ENCODE measurements at regions not wholly inside any gene's neighbourhood (a gene's known extent, or its start where the extent isn't known, plus 50 kb on each side); places are given as distances from the start of the nearest gene placed in this dataset.

- H3K27me3 Mint-ChIP-seq: no peaks in the 10 kb centered on the region
- no peak overlapping the region for H3K4me3 Mint-ChIP-seq
- H3K9me3 Mint-ChIP-seq: peaks cover 2 to 38% (median 17%) of the 10 kb centered on the region in 8 donors
- no peak overlapping the region for H3K27ac Mint-ChIP-seq
- no peaks in the 10 kb centered on the region for H3K36me3 ChIP-seq (ENCODE audit: insufficient read depth, low read length)
- CTCF ChIA-PET (ENCODE audit: partially characterized antibody): no interaction called here
- intact Hi-C loops (cut with micrococcal nuclease): no loop called here
- DNase-seq: no peak
- no peaks in the 10 kb centered on the region for H3K36me3 Mint-ChIP-seq
- POLR2A ChIA-PET (ENCODE audit: partially characterized antibody): no interaction called here
- no peaks in the 10 kb centered on the region for H3K27me3 ChIP-seq (ENCODE audit: insufficient read depth, low read length)
- no peak overlapping the region for H3K27ac ChIP-seq (ENCODE audit: low read depth, low read length)
- no peaks in the 10 kb centered on the region for H3K9me3 ChIP-seq (ENCODE audit: control insufficient read depth in 1 of 2, low read length in 2 of 2)
- H3K4me1 ChIP-seq (ENCODE audit: insufficient read depth, low read length): no peaks in the 10 kb centered on the region
- H3K4me1 Mint-ChIP-seq: no peaks in the 10 kb centered on the region
- no peak overlapping the region for H3K4me3 ChIP-seq (ENCODE audit: low read length in 2 of 2)
Observed at GRCh38 chr11:41622707-41623359, 163.4 kb upstream of the LRRC4C start.

GRCh38 chr11:41659985-41660384 lies 200.5 kb upstream of the LRRC4C start:
- ChIA-PET CTCF (ENCODE audit: partially characterized antibody) (no interaction called here), POLR2A (ENCODE audit: partially characterized antibody) (no interaction called here)
- Histone ChIP-seq H3K9me3 (ENCODE audit: control insufficient read depth in 1 of 2, low read length in 2 of 2) (no peaks in the 10 kb centered on the region), H3K36me3 (ENCODE audit: insufficient read depth, low read length) (no peaks in the 10 kb centered on the region), H3K4me1 (ENCODE audit: insufficient read depth, low read length) (no peaks in the 10 kb centered on the region), H3K27me3 (ENCODE audit: insufficient read depth, low read length) (no peaks in the 10 kb centered on the region), H3K27ac (ENCODE audit: low read depth, low read length) (no peak overlapping the region), H3K4me3 (ENCODE audit: low read length in 2 of 2) (no peak overlapping the region)
- intact Hi-C loops (cut with micrococcal nuclease): no loop called here
- peaks cover 2 to 45% (median 15%) of the 10 kb centered on the region in 8 donors for H3K9me3 Mint-ChIP-seq
- no peak for DNase-seq
- H3K27me3 Mint-ChIP-seq: no peaks in the 10 kb centered on the region
- no peak overlapping the region for H3K4me3 Mint-ChIP-seq
- H3K27ac Mint-ChIP-seq: no peak overlapping the region
- H3K36me3 Mint-ChIP-seq: no peaks in the 10 kb centered on the region
- H3K4me1 Mint-ChIP-seq: no peaks in the 10 kb centered on the region

- H3K4me3 Mint-ChIP-seq: no peak overlapping the region
- H3K36me3 Mint-ChIP-seq: no peaks in the 10 kb centered on the region
- peaks cover 0 to 39% (median 11%) of the 10 kb centered on the region in 8 donors for H3K9me3 Mint-ChIP-seq
- H3K27ac Mint-ChIP-seq: no peak overlapping the region
- intact Hi-C loops (cut with micrococcal nuclease): no loop called here
- H3K4me1 ChIP-seq (ENCODE audit: insufficient read depth, low read length): no peaks in the 10 kb centered on the region
- H3K4me3 ChIP-seq (ENCODE audit: low read length in 2 of 2): no peak overlapping the region
- ChIA-PET POLR2A (ENCODE audit: partially characterized antibody) (no interaction called here), CTCF (ENCODE audit: partially characterized antibody) (no interaction called here)
- no peaks in the 10 kb centered on the region for H3K9me3 ChIP-seq (ENCODE audit: control insufficient read depth in 1 of 2, low read length in 2 of 2)
- H3K27me3 ChIP-seq (ENCODE audit: insufficient read depth, low read length): no peaks in the 10 kb centered on the region
- no peak overlapping the region for H3K27ac ChIP-seq (ENCODE audit: low read depth, low read length)
- no peak for DNase-seq
- H3K4me1 Mint-ChIP-seq: no peaks in the 10 kb centered on the region
- H3K36me3 ChIP-seq (ENCODE audit: insufficient read depth, low read length): no peaks in the 10 kb centered on the region
- no peaks in the 10 kb centered on the region for H3K27me3 Mint-ChIP-seq
Observed at GRCh38 chr11:41660585-41660984, 201.1 kb upstream of the LRRC4C start.

GRCh38 chr11:41665441-41666360 lies 206.2 kb upstream of the LRRC4C start:
- ChIA-PET POLR2A (ENCODE audit: partially characterized antibody) (no interaction called here), CTCF (ENCODE audit: partially characterized antibody) (no interaction called here)
- Histone ChIP-seq H3K4me1 (ENCODE audit: insufficient read depth, low read length) (no peaks in the 10 kb centered on the region), H3K27me3 (ENCODE audit: insufficient read depth, low read length) (no peaks in the 10 kb centered on the region), H3K27ac (ENCODE audit: low read depth, low read length) (no peak overlapping the region), H3K36me3 (ENCODE audit: insufficient read depth, low read length) (no peaks in the 10 kb centered on the region), H3K4me3 (ENCODE audit: low read length in 2 of 2) (no peak overlapping the region), H3K9me3 (ENCODE audit: control insufficient read depth in 1 of 2, low read length in 2 of 2) (no peaks in the 10 kb centered on the region)
- H3K27ac Mint-ChIP-seq: no peak overlapping the region
- no peak overlapping the region for H3K4me3 Mint-ChIP-seq
- no peak for DNase-seq
- H3K9me3 Mint-ChIP-seq: peaks cover 5 to 20% (median 14%) of the 10 kb centered on the region in 8 donors
- intact Hi-C loops (cut with micrococcal nuclease): no loop called here
- no peaks in the 10 kb centered on the region for H3K36me3 Mint-ChIP-seq
- no peaks in the 10 kb centered on the region for H3K4me1 Mint-ChIP-seq
- no peaks in the 10 kb centered on the region for H3K27me3 Mint-ChIP-seq

GRCh38 chr11:41666951-41667653 lies 207.7 kb upstream of the LRRC4C start:
- Mint-ChIP-seq H3K4me3 (no peak overlapping the region), H3K27ac (no peak overlapping the region), H3K36me3 (no peaks in the 10 kb centered on the region), H3K27me3 (no peaks in the 10 kb centered on the region), H3K4me1 (no peaks in the 10 kb centered on the region), H3K9me3 (peaks cover 5 to 18% (median 10%) of the 10 kb centered on the region in 8 donors)
- Histone ChIP-seq H3K27ac (ENCODE audit: low read depth, low read length) (no peak overlapping the region), H3K9me3 (ENCODE audit: control insufficient read depth in 1 of 2, low read length in 2 of 2) (no peaks in the 10 kb centered on the region), H3K27me3 (ENCODE audit: insufficient read depth, low read length) (no peaks in the 10 kb centered on the region), H3K4me1 (ENCODE audit: insufficient read depth, low read length) (no peaks in the 10 kb centered on the region), H3K4me3 (ENCODE audit: low read length in 2 of 2) (no peak overlapping the region), H3K36me3 (ENCODE audit: insufficient read depth, low read length) (no peaks in the 10 kb centered on the region)
- intact Hi-C loops (cut with micrococcal nuclease): no loop called here
- no peak for DNase-seq
- CTCF ChIA-PET (ENCODE audit: partially characterized antibody): no interaction called here
- POLR2A ChIA-PET (ENCODE audit: partially characterized antibody): no interaction called here

- intact Hi-C loops (cut with micrococcal nuclease): no loop called here
- Histone ChIP-seq H3K4me3 (ENCODE audit: low read length in 2 of 2) (no peak overlapping the region), H3K9me3 (ENCODE audit: control insufficient read depth in 1 of 2, low read length in 2 of 2) (no peaks in the 10 kb centered on the region), H3K4me1 (ENCODE audit: insufficient read depth, low read length) (no peaks in the 10 kb centered on the region), H3K36me3 (ENCODE audit: insufficient read depth, low read length) (no peaks in the 10 kb centered on the region), H3K27ac (ENCODE audit: low read depth, low read length) (no peak overlapping the region), H3K27me3 (ENCODE audit: insufficient read depth, low read length) (no peaks in the 10 kb centered on the region)
- H3K4me3 Mint-ChIP-seq: no peak overlapping the region
- CTCF ChIA-PET (ENCODE audit: partially characterized antibody): no interaction called here
- H3K36me3 Mint-ChIP-seq: no peaks in the 10 kb centered on the region
- H3K27me3 Mint-ChIP-seq: no peaks in the 10 kb centered on the region
- no peaks in the 10 kb centered on the region for H3K4me1 Mint-ChIP-seq
- peaks cover 0 to 16% (median 4%) of the 10 kb centered on the region in 8 donors for H3K9me3 Mint-ChIP-seq
- H3K27ac Mint-ChIP-seq: no peak overlapping the region
- no peak for DNase-seq
- POLR2A ChIA-PET (ENCODE audit: partially characterized antibody): no interaction called here
Observed at GRCh38 chr11:41675205-41675604, 215.8 kb upstream of the LRRC4C start.

- H3K9me3 ChIP-seq (ENCODE audit: control insufficient read depth in 1 of 2, low read length in 2 of 2): no peaks in the 10 kb centered on the region
- Mint-ChIP-seq H3K27me3 (no peaks in the 10 kb centered on the region), H3K4me1 (no peaks in the 10 kb centered on the region), H3K4me3 (no peak overlapping the region), H3K36me3 (no peaks in the 10 kb centered on the region), H3K9me3 (peaks cover 5 to 28% (median 15%) of the 10 kb centered on the region in 8 donors), H3K27ac (no peak overlapping the region)
- no peak for DNase-seq
- no peak overlapping the region for H3K27ac ChIP-seq (ENCODE audit: low read depth, low read length)
- H3K4me1 ChIP-seq (ENCODE audit: insufficient read depth, low read length): no peaks in the 10 kb centered on the region
- H3K4me3 ChIP-seq (ENCODE audit: low read length in 2 of 2): no peak overlapping the region
- H3K36me3 ChIP-seq (ENCODE audit: insufficient read depth, low read length): no peaks in the 10 kb centered on the region
- no peaks in the 10 kb centered on the region for H3K27me3 ChIP-seq (ENCODE audit: insufficient read depth, low read length)
- CTCF ChIA-PET (ENCODE audit: partially characterized antibody): no interaction called here
- intact Hi-C loops (cut with micrococcal nuclease): no loop called here
- POLR2A ChIA-PET (ENCODE audit: partially characterized antibody): no interaction called here
Observed at GRCh38 chr11:41713030-41713429, 253.6 kb upstream of the LRRC4C start.
